Activated CD8-positive, alpha-beta T cell treated with anti-CD3 and anti-CD28 coated beads for 36 hours (primary cell): ENCODE measurements at regions not wholly inside any gene's neighbourhood (a gene's known extent, or its start where the extent isn't known, plus 50 kb on each side); places are given as distances from the start of the nearest gene placed in this dataset.

Experiments used
- ATAC-seq: fragments of 200-7000 bp; cut with Tn5 transposase; one replicate; pipeline ENCODE4 v1.10.0; 2021; ENCODE audit warnings: mild to moderate bottlenecking, moderate library complexity
- CTCF ChIA-PET: fragments of 350-600 bp; sonication (Branson Sonifier 250); formaldehyde crosslinking; loops from one replicate; lab custom pipeline; 2021; ENCODE audit warnings: antibody characterized with exemption; lab: Charles Lee
- POLR2A ChIA-PET: fragments of 350-600 bp; sonication (Branson Sonifier 250); formaldehyde crosslinking; loops from one replicate; lab custom pipeline; 2021; ENCODE audit warnings: antibody characterized with exemption; lab: Charles Lee
- DNase-seq: peaks from one replicate; pipeline ENCODE4 v3.0.0-alpha.2; 2020
- H3K27ac Mint-ChIP-seq: one replicate; pipeline ENCODE4 v1.8.0; 2021; ENCODE audit warnings: mild to moderate bottlenecking, mixed read lengths
- H3K27me3 Mint-ChIP-seq: one replicate; pipeline ENCODE4 v1.8.0; 2021; ENCODE audit warnings: mixed read lengths
- H3K36me3 Mint-ChIP-seq: one replicate; pipeline ENCODE4 v1.8.0; 2021; ENCODE audit warnings: low read depth, mixed read lengths
- H3K4me1 Mint-ChIP-seq: one replicate; pipeline ENCODE4 v1.8.0; 2021; ENCODE audit warnings: low read depth, mixed read lengths
- H3K4me3 Mint-ChIP-seq: one replicate; pipeline ENCODE4 v1.8.0; 2021; ENCODE audit warnings: mild to moderate bottlenecking, moderate library complexity, mixed read lengths
- H3K9me3 Mint-ChIP-seq: one replicate; pipeline ENCODE4 v1.8.0; 2021; ENCODE audit warnings: mixed read lengths
- intact Hi-C: fragments of 100-400 bp; cut with micrococcal nuclease; formaldehyde crosslinking; loops from one replicate; pipeline ENCODE4 v1.10.0; 2022
- TF ChIP-seq, protein P1 (sequence below): fragments of 200-600 bp; IDR thresholded peaks from one replicate; pipeline ENCODE4 v1.8.0; 2022; ENCODE audit warnings: antibody characterized with exemption, mild to moderate bottlenecking

DNA sequence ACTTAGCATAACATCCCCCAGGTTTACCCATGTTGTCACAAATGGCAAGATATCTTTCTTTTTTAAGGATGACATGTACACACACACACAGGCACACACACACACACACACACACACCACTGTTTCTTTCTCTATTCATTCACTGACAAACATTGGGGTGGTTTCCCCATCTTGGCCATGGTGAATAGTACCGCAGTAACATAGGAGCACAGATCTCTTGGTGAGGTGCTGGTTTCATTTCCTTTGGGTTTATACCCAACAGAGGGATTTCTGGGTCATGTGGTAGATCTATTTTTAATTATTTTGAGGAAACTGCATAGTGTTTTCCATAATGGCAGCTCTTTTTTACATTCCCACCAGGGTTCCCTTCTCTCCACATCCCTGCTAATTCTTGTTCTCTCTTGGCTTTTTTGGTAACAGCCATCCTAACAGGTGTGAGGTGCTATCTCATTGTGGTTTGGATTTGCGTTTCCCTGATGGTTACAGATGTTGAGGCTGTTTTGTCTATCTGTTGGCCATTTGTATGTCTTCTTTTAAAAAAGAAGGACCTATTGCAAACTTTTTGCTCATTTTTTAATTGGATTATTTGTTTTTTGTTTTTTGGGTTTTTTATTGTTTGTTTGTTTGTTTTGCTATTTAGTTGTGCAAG lies 251.7 kb upstream of the IRS2 start:
- ChIA-PET POLR2A (no interaction called here), CTCF (no interaction called here)
- ATAC-seq = no peak
- TF ChIP-seq, protein P1, sequence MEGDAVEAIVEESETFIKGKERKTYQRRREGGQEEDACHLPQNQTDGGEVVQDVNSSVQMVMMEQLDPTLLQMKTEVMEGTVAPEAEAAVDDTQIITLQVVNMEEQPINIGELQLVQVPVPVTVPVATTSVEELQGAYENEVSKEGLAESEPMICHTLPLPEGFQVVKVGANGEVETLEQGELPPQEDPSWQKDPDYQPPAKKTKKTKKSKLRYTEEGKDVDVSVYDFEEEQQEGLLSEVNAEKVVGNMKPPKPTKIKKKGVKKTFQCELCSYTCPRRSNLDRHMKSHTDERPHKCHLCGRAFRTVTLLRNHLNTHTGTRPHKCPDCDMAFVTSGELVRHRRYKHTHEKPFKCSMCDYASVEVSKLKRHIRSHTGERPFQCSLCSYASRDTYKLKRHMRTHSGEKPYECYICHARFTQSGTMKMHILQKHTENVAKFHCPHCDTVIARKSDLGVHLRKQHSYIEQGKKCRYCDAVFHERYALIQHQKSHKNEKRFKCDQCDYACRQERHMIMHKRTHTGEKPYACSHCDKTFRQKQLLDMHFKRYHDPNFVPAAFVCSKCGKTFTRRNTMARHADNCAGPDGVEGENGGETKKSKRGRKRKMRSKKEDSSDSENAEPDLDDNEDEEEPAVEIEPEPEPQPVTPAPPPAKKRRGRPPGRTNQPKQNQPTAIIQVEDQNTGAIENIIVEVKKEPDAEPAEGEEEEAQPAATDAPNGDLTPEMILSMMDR = no peak
- Mint-ChIP-seq H3K27ac (no peak overlapping the region), H3K36me3 (no peaks in the 10 kb centered on the region), H3K27me3 (no peaks in the 10 kb centered on the region), H3K9me3 (peaks cover 2% of the 10 kb centered on the region), H3K4me1 (no peaks in the 10 kb centered on the region), H3K4me3 (no peak overlapping the region)
- DNase-seq = no peak
- intact Hi-C loops = no loop called here

DNA sequence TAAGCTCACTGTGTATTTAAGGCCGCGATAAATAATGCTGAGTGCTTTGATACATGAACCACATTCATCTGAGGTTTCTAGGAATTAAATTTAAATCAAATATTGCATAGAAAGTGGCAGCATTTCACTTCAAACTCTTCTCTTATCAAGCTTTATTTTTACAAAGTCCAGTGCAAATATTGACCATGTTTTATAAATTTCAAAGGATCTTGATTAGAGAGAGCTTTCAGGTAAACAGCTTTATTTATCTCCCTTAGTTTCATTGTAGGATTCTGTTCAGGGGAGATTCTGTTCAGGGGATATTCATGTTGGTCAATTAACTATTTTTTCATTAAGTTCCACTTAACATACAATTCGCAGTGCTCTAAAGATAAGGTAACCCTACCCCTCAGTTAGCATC lies 249.7 kb upstream of the IRS2 start:
- TF ChIP-seq, protein P1 = no peak
- Mint-ChIP-seq H3K27me3 (no peaks in the 10 kb centered on the region), H3K4me3 (no peak overlapping the region), H3K27ac (no peak overlapping the region), H3K4me1 (no peaks in the 10 kb centered on the region), H3K36me3 (no peaks in the 10 kb centered on the region), H3K9me3 (no peaks in the 10 kb centered on the region)
- intact Hi-C loops = no loop called here
- ATAC-seq = no peak
- CTCF ChIA-PET = interaction anchor here (1.5 kb wide), 1 partner anchor 25 kb away, joined by 3 read pairs; no protein-coding TSS in a partner anchor
- DNase-seq = no peak
- POLR2A ChIA-PET = no interaction called here

DNA sequence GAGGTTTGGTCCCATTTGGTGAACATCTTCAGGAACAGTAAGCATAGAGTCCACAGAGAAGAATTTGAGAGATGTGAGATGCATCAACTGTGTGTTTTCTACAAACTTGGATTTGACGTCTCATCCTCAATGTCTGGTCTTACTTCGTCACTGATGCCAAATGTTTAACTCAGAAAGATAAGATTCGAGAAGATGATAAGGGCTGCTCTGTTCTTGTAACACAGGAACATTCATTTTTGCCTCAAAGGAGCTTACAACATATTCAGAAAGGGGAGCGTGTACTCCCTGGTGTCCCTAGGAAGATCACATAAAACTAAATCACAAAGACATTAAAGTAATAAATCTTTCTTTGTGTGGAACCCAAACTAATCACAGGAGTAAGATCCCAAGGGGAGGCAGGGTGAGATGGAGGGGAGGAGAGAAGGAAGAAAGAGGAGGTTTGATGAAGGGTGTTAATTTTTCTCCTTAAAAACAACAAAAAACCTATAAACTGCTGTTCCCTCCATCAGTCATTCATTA lies 247.7 kb upstream of the IRS2 start:
- POLR2A ChIA-PET = no interaction called here

DNA sequence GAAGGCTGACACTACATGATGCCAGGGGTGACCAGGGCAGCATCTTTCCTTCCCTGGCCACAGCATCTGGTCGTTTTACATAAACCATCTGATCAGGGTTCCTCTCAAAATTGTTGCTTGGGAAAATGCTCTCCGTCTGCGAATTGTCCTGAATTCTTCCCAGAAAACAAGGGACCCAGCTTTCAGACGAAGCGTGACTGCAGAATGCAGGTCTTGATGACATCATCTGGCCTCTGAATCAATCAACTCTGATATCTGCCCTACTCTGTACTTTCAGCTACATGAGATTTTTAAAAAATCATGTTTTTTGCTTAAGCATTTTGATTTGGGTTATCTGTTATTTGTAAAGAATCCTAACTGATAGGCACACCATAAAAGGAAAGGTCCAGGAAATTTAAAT lies 246.6 kb upstream of the IRS2 start:
- Mint-ChIP-seq H3K27ac (no peak overlapping the region), H3K27me3 (no peaks in the 10 kb centered on the region), H3K36me3 (no peaks in the 10 kb centered on the region), H3K4me3 (no peak overlapping the region), H3K9me3 (no peaks in the 10 kb centered on the region), H3K4me1 (no peaks in the 10 kb centered on the region)
- ATAC-seq = no peak
- TF ChIP-seq, protein P1 = no peak
- ChIA-PET POLR2A (no interaction called here), CTCF (no interaction called here)
- intact Hi-C loops = no loop called here
- DNase-seq = no peak

More for the DNA sequence above, 247.7 kb upstream of the IRS2 start:
- Mint-ChIP-seq H3K36me3 (no peaks in the 10 kb centered on the region), H3K4me1 (no peaks in the 10 kb centered on the region), H3K27ac (no peak overlapping the region), H3K27me3 (no peaks in the 10 kb centered on the region), H3K4me3 (no peak overlapping the region), H3K9me3 (no peaks in the 10 kb centered on the region)
- CTCF ChIA-PET = no interaction called here
- ATAC-seq (no peak), DNase-seq (no peak)
- TF ChIP-seq, protein P1 = no peak
- intact Hi-C loops = no loop called here

DNA sequence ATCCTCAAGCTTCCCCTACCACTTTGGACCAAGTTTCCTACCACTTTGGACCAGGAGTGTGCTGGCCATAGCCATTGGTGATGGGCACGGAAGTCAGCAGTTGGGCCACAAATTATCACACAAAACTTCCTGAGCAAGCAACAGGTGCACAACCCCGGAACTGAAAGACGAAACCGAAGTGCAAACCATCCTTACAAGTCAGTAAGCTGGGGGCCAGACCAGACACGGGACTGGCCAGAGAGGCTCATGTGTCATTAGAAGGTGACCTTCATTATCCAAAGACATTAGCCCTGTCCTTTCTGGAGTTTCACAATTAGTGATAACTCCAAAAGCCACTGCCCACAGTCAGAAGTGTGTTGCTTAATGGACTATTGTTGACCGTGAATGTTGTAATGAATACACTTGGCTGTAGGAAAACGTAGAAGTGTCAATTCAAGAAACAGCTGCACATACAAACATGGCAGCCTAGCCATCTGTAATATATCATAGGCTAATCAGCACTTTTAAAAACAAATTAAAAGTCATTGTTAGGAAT lies 244.1 kb upstream of the IRS2 start:
- Mint-ChIP-seq H3K4me1 (no peaks in the 10 kb centered on the region), H3K27ac (no peak overlapping the region), H3K9me3 (no peaks in the 10 kb centered on the region), H3K4me3 (no peak overlapping the region), H3K27me3 (no peaks in the 10 kb centered on the region), H3K36me3 (no peaks in the 10 kb centered on the region)
- ChIA-PET CTCF (no interaction called here), POLR2A (no interaction called here)
- TF ChIP-seq, protein P1 = no peak
- no peak for DNase-seq
- ATAC-seq = no peak
- intact Hi-C loops = no loop called here
